Neural progenitor cell (in vitro differentiated cells): ENCODE measurements at regions not wholly inside any gene's neighbourhood (a gene's known extent, or its start where the extent isn't known, plus 50 kb on each side); places are given as distances from the start of the nearest gene placed in this dataset.

Source experiments
- CTCF ChIP-seq: fragments of 200-600 bp; sonication (generic); IDR thresholded peaks from 2 replicates; pipeline ENCODE4 v1.5.1; 2017; ENCODE audit warnings: antibody characterized with exemption, mild to moderate bottlenecking
- EZH2 ChIP-seq: fragments of 200-600 bp; sonication (generic); IDR thresholded peaks from 2 replicates; pipeline ENCODE4 v1.6.1; 2017; ENCODE audit warnings: antibody characterized with exemption, mild to moderate bottlenecking, moderate library complexity

DNA sequence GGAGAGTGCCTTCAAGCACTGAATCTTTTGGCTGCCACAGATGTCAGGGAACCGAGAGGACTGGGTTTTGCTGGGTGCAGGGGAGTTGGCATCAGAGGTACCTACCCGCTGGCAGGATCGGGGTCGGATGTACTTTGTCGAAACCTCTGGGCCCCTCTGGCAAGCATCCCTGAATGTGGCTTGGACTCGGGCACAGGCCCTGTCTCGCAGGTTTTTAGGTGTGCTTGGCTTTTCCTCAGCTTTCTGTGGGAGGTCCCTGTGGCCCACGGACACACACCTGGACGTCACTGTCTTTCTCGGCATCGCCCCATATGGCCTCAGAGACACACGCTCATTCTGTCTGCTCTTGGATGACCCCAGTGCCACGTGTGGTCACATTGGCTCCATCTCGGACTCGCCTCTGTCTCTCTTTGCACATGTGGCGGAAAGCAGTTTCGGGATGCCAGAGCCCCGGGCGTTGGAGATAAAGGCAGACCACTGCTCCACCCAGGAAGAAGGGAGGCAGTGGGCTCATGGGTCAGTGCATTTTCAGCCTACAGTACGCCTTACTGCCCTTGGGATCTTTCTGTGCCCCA is 769.6 kb upstream of the ALG10B start:
- TF ChIP-seq CTCF (no peak), EZH2 (no peak)
